H1 (cell line): ENCODE measurements at regions not wholly inside any gene's neighbourhood (a gene's known extent, or its start where the extent isn't known, plus 50 kb on each side); places are given as distances from the start of the nearest gene placed in this dataset.

ENCODE experiments used
- CTCF ChIA-PET: fragments of 300-600 bp; sonication (Branson Sonifier 250); formaldehyde crosslinking; loops from one replicate; lab custom pipeline; 2021; ENCODE audit not compliant: partially characterized antibody; lab: Charles Lee
- POLR2A ChIA-PET: fragments of 300-600 bp; sonication (Branson Sonifier 250); formaldehyde crosslinking; loops from one replicate; lab custom pipeline; 2021; ENCODE audit warnings: inconsistent platforms; ENCODE audit not compliant: partially characterized antibody; lab: Charles Lee
- DNase-seq, 2 experiments: peaks; one replicate each; pipeline versions ENCODE4 v3.0.0 to v3.0.0-alpha.2; 2010 to 2022; ENCODE audit warnings: low spot score in 2 of 2, low read depth in 1 of 2, mixed read lengths in 1 of 2
- FAIRE-seq: peaks from 2 replicates; lab custom pipeline; 2011; peaks lifted over from hg19 to GRCh38; lab: Jason Lieb, UNC
- H2AFZ ChIP-seq: 2 replicates; pipeline ENCODE4 v1.8.1; 2012; ENCODE audit warnings: low read length, inconsistent platforms
- H2AK5ac ChIP-seq: 2 replicates; pipeline ENCODE4 v1.6.1; 2013; ENCODE audit warnings: low read depth, low read length
- H2BK120ac ChIP-seq: replicated peaks from 2 replicates; pipeline ENCODE3; 2013; ENCODE audit warnings: low read depth, low read length, inconsistent platforms
- H2BK12ac ChIP-seq: 2 replicates; pipeline ENCODE4 v1.6.1; 2013; ENCODE audit warnings: low read depth, low read length
- H2BK15ac ChIP-seq: 2 replicates; pipeline ENCODE4 v1.6.1; 2013; ENCODE audit warnings: low read length
- H2BK20ac ChIP-seq: 2 replicates; pipeline ENCODE4 v1.6.1; 2013; ENCODE audit warnings: low read length
- H2BK5ac ChIP-seq: 2 replicates; pipeline ENCODE4 v1.6.1; 2013; ENCODE audit warnings: low read depth, low read length
- H3K14ac ChIP-seq: 2 replicates; pipeline ENCODE4 v1.6.1; 2013; ENCODE audit warnings: inconsistent platforms; ENCODE audit not compliant: insufficient read length
- H3K18ac ChIP-seq: 2 replicates; pipeline ENCODE4 v1.6.1; 2013; ENCODE audit warnings: low read length; ENCODE audit errors: extremely low read depth
- H3K23ac ChIP-seq: 2 replicates; pipeline ENCODE4 v1.6.1; 2013; ENCODE audit warnings: inconsistent platforms; ENCODE audit not compliant: insufficient read length
- H3K23me2 ChIP-seq: 2 replicates; pipeline ENCODE4 v1.6.1; 2013; ENCODE audit warnings: low read depth, low read length
- H3K27ac ChIP-seq: 2 replicates; pipeline ENCODE4 v1.6.1; 2011; ENCODE audit warnings: low read depth, low read length, inconsistent platforms
- H3K27me3 ChIP-seq, 4 experiments: replicated peaks in 1 of 4; 1 replicate in 1 of 4; 2 replicates in 3 of 4; pipeline versions ENCODE4 v1.6.1 to v1.8.1; 2011 to 2013; ENCODE audit warnings: low read length in 3 of 4, mild to moderate bottlenecking in 3 of 4, inconsistent platforms in 2 of 4, mixed read lengths in 2 of 4, moderate library complexity in 1 of 4; ENCODE audit not compliant: control insufficient read depth in 3 of 4, insufficient read depth in 3 of 4; ENCODE audit errors: extremely low read depth in 1 of 4
- H3K36me3 ChIP-seq, 4 experiments: 2 replicates each; pipeline versions ENCODE4 v1.6.1 to v1.8.1; 2011 to 2013; ENCODE audit warnings: mild to moderate bottlenecking in 4 of 4, low read length in 3 of 4, moderate library complexity in 2 of 4, control low read depth in 1 of 4, inconsistent platforms in 1 of 4; ENCODE audit not compliant: insufficient read depth in 4 of 4, control insufficient read depth in 2 of 4
- H3K4ac ChIP-seq: replicated peaks from 2 replicates; pipeline ENCODE3; 2013; ENCODE audit warnings: low read length, low read depth, mixed read lengths, inconsistent platforms; ENCODE audit not compliant: insufficient read length
- H3K4me1 ChIP-seq, 4 experiments: replicated peaks in 1 of 4; 1 replicate in 1 of 4; 2 replicates in 3 of 4; pipeline versions ENCODE4 v1.6.1 to v1.8.1; 2011 to 2013; ENCODE audit warnings: low read length in 3 of 4, inconsistent platforms in 2 of 4, mixed read lengths in 1 of 4; ENCODE audit not compliant: insufficient read depth in 4 of 4, control insufficient read depth in 3 of 4
- H3K4me2 ChIP-seq, 2 experiments: 2 replicates each; pipeline versions ENCODE4 v1.6.1 to v1.8.1; 2011 to 2013; ENCODE audit warnings: low read depth in 2 of 2, low read length in 2 of 2, control low read depth in 1 of 2, inconsistent platforms in 1 of 2, mild to moderate bottlenecking in 1 of 2; ENCODE audit not compliant: insufficient read depth in 1 of 2
- H3K4me3 ChIP-seq, 4 experiments: fragments of 200-600, 300-600 bp in 1 of 4; sonication (generic), shearing (Covaris generic), sonication (Bioruptor Twin) in 1 of 4; 2 replicates each; pipeline versions ENCODE4 v1.5.1 to v1.8.1; 2011 to 2016; ENCODE audit warnings: low read length in 4 of 4, low read depth in 3 of 4, control low read depth in 2 of 4, inconsistent platforms in 2 of 4, mild to moderate bottlenecking in 2 of 4, mixed read lengths in 1 of 4, moderate library complexity in 1 of 4; ENCODE audit not compliant: insufficient read depth in 2 of 4; ENCODE audit errors: extremely low read depth in 1 of 4
- H3K56ac ChIP-seq: replicated peaks from 2 replicates; pipeline ENCODE3; 2013; ENCODE audit warnings: low read depth, mild to moderate bottlenecking, mixed read lengths, low read length, inconsistent platforms; ENCODE audit not compliant: insufficient read length
- H3K79me1 ChIP-seq: 2 replicates; pipeline ENCODE4 v1.6.1; 2013; ENCODE audit warnings: low read depth, low read length, control low read depth
- H3K79me2 ChIP-seq, 2 experiments: 2 replicates each; pipeline versions ENCODE4 v1.6.1 to v1.8.1; 2012 to 2013; ENCODE audit warnings: low read length in 2 of 2, mild to moderate bottlenecking in 2 of 2, inconsistent platforms in 1 of 2; ENCODE audit not compliant: insufficient read depth in 2 of 2, control insufficient read depth in 1 of 2
- H3K9ac ChIP-seq, 4 experiments: replicated peaks in 1 of 4; 1 replicate in 1 of 4; 2 replicates in 3 of 4; pipeline versions ENCODE4 v1.6.1 to v1.8.1; 2011 to 2013; ENCODE audit warnings: low read depth in 3 of 4, low read length in 3 of 4, control low read depth in 2 of 4, mild to moderate bottlenecking in 2 of 4, moderate library complexity in 2 of 4, inconsistent platforms in 1 of 4; ENCODE audit errors: extremely low read depth in 1 of 4
- H3K9me3 ChIP-seq, 2 experiments: 2 replicates each; pipeline versions ENCODE4 v1.6.1 to v1.8.1; 2012 to 2013; ENCODE audit warnings: mild to moderate bottlenecking in 2 of 2, moderate library complexity in 2 of 2, control low read depth in 1 of 2, inconsistent platforms in 1 of 2, low read depth in 1 of 2, low read length in 1 of 2, mixed read lengths in 1 of 2; ENCODE audit not compliant: insufficient read depth in 2 of 2
- H4K20me1 ChIP-seq, 2 experiments: replicated peaks in 1 of 2; 2 replicates each; pipeline versions ENCODE3 to v1.8.1; 2011 to 2013; ENCODE audit warnings: inconsistent platforms in 2 of 2, low read length in 2 of 2, mild to moderate bottlenecking in 1 of 2; ENCODE audit not compliant: insufficient read depth in 2 of 2, control insufficient read depth in 1 of 2
- H4K5ac ChIP-seq: 2 replicates; pipeline ENCODE4 v1.6.1; 2013; ENCODE audit warnings: low read length, low read depth, mixed read lengths, inconsistent platforms; ENCODE audit not compliant: insufficient read length
- H4K8ac ChIP-seq: 2 replicates; pipeline ENCODE4 v1.8.0; 2013; ENCODE audit warnings: mild to moderate bottlenecking, moderate library complexity, low read length, inconsistent platforms; ENCODE audit not compliant: insufficient read depth; ENCODE audit errors: extremely low read depth
- H4K91ac ChIP-seq: replicated peaks from 2 replicates; pipeline ENCODE3; 2013; ENCODE audit warnings: low read length, mixed read lengths, inconsistent platforms; ENCODE audit not compliant: insufficient read length
- CHD7 ChIP-seq: fragments of 300-600 bp; sonication (generic); IDR thresholded peaks from 2 replicates; pipeline ENCODE4 v1.7.1; 2012; ENCODE audit warnings: low read length, moderate library complexity, mild to moderate bottlenecking, inconsistent platforms; ENCODE audit not compliant: insufficient replicate concordance
- WGBS, 2 experiments: shearing (Covaris generic) in 1 of 2; methylation state at CpG; one replicate each; pipeline versions ENCODE4 v1.1.6 to v1.1.7; 2013 to 2015; ENCODE audit warnings: low lambda C conversion rate in 2 of 2, mixed read lengths in 2 of 2, inconsistent platforms in 1 of 2, low coverage in 1 of 2, missing lambda C conversion rate in 1 of 2; ENCODE audit not compliant: insufficient replicate concordance in 2 of 2, insufficient coverage in 1 of 2, insufficient read length in 1 of 2; ENCODE audit errors: extremely low coverage in 1 of 2, missing lambda C conversion rate in 1 of 2; 5-methylcytosine and 5-hydroxymethylcytosine counted together

- H3K56ac ChIP-seq, result no peak overlapping the region
- no peak overlapping the region for H3K18ac ChIP-seq
- no peaks in the 10 kb centered on the region for H3K4me1 ChIP-seq
- H2AFZ ChIP-seq, result no peak overlapping the region
- no peak overlapping the region for H2BK15ac ChIP-seq
- 90% methylated on average over 3 of the region's 3 CpGs; no CpG with 5 or more reads in 1 of the 2 experiments for WGBS, 2 experiments
- no peaks in the 10 kb centered on the region for H3K23me2 ChIP-seq
- no peaks in the 10 kb centered on the region; a peak in 1 of 7 replicates for H3K27me3 ChIP-seq
- H3K4me2 ChIP-seq, result no peak overlapping the region
- no peak overlapping the region for H4K5ac ChIP-seq
- no peak for DNase-seq
- H3K9me3 ChIP-seq, result no peaks in the 10 kb centered on the region
- H3K4me3 ChIP-seq, result no peak overlapping the region
- no peak overlapping the region for H3K4ac ChIP-seq
- H3K23ac ChIP-seq, result no peak overlapping the region
- no peak overlapping the region for H2BK12ac ChIP-seq
- H3K14ac ChIP-seq, result no peak overlapping the region
- H3K79me2 ChIP-seq, result no peaks in the 10 kb centered on the region
- H4K8ac ChIP-seq, result no peak overlapping the region
- H3K36me3 ChIP-seq, result no peaks in the 10 kb centered on the region
- ChIA-PET POLR2A (no interaction called here), CTCF (interaction anchor here (0.8 to 5.8 kb wide), 9 partner anchors 9 to 442 kb away, joined by 3 to 41 read pairs (median 8); no protein-coding TSS in a partner anchor)
- no peak overlapping the region for H2BK20ac ChIP-seq
- no peaks in the 10 kb centered on the region for H4K20me1 ChIP-seq
- H4K91ac ChIP-seq, result no peak overlapping the region
- no peak overlapping the region for H3K9ac ChIP-seq
- no peaks in the 10 kb centered on the region for H3K79me1 ChIP-seq
- no peak overlapping the region for H2BK120ac ChIP-seq
- H2AK5ac ChIP-seq, result no peak overlapping the region
- no peak overlapping the region for H3K27ac ChIP-seq
- FAIRE-seq, result no peak
- no peak overlapping the region for H2BK5ac ChIP-seq
- TF ChIP-seq CHD7, result no peak
These were observed 138.8 kb downstream of the ADCYAP1R1 start for GRCh38 chr7:31190906-31191305.
